Ascending aorta (tissue), 2 donors: ENCODE measurements at regions not wholly inside any gene's neighbourhood (a gene's known extent, or its start where the extent isn't known, plus 50 kb on each side); places are given as distances from the start of the nearest gene placed in this dataset.

Source experiments
- DNase-seq, 2 donors: peaks; one replicate each; pipeline ENCODE4 v3.0.0-alpha.2; 2019; ENCODE audit warnings: low spot score in 2 of 2
- H3K27ac ChIP-seq, 2 donors: fragments of 200-600 bp; sonication (generic); one replicate each; pipeline ENCODE4 v1.5.1; 2016 to 2017; ENCODE audit warnings: mild to moderate bottlenecking in 1 of 2
- H3K27me3 ChIP-seq: fragments of 200-600 bp; sonication (generic); one replicate; pipeline ENCODE4 v1.5.1; 2017
- H3K36me3 ChIP-seq, 2 donors: fragments of 200-600 bp; sonication (generic); one replicate each; pipeline ENCODE4 v1.5.1; 2016
- H3K4me1 ChIP-seq, 2 donors: fragments of 200-600 bp; sonication (generic); one replicate each; pipeline ENCODE4 v1.5.1; 2016 to 2017; ENCODE audit warnings: mild to moderate bottlenecking in 1 of 2
- H3K4me3 ChIP-seq, 2 donors: fragments of 200-600 bp; sonication (generic); one replicate each; pipeline ENCODE4 v1.5.1; 2016 to 2017; ENCODE audit warnings: mild to moderate bottlenecking in 1 of 2
- H3K9me3 ChIP-seq, 2 donors: fragments of 200-600 bp; sonication (generic); one replicate each; pipeline ENCODE4 v1.5.1; 2016
- intact Hi-C: fragments of 100-400 bp; cut with DNase I; formaldehyde crosslinking; loops from one replicate; pipeline ENCODE4 v1.15.1; 2023
- TF ChIP-seq, protein P1 (sequence below), 3 experiments: fragments of 200-600 bp in 2 of 3; fragments of 450-650 bp in 1 of 3; sonication (generic) in 2 of 3; IDR thresholded peaks; one replicate each; pipeline ENCODE4 v1.5.1; 2016 to 2019; ENCODE audit warnings: antibody characterized with exemption in 3 of 3, mild to moderate bottlenecking in 1 of 3, moderate library complexity in 1 of 3

DNA sequence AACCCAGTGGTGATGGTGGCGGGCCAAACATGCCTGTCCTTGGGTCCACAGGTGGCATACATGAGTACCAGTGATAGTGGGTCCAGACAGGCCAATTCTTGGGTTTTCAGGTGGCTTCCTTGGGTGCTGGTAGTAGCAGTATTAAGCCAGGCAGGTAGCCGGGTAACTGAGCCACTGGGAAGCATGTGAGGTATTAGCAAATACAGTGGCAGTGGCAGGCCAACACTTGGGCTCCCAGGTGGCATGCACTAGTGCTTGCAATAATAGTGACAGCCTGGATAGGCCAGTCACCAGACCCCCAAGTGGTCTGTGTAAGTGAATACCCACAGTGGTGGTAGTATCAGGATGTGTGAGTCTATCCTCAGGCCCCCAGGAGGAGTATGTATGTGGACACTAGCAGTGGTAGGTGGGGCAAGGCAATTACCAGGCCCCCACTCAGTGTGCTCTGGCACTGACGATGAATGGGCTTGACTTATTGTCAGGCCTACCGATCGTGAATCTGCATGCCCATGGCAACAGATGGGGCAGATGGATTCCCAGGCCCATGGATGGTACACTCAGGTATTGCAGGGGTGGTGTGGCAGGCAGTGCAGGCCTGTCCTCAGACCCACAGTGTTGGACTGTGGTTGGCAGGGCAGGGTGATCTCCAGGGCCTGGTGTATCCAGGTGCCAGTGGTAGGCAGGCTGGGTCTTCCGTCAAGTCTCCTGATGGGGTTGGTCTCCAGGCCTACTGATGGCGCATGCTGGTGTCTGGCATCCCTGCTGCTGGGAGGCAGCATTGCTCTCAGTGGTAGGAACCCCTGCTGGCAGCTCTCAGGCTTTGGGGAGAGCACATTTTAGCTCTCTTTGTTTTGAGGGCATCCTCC is 840.7 kb downstream of the FAM181B start:
- no peak for DNase-seq
- Histone ChIP-seq H3K27ac (no peak overlapping the region), H3K36me3 (no peaks in the 10 kb centered on the region), H3K4me3 (no peak overlapping the region), H3K4me1 (no peaks in the 10 kb centered on the region), H3K27me3 (no peaks in the 10 kb centered on the region), H3K9me3 (no peaks in the 10 kb centered on the region)
- intact Hi-C loops, result no loop called here
- TF ChIP-seq, protein P1, sequence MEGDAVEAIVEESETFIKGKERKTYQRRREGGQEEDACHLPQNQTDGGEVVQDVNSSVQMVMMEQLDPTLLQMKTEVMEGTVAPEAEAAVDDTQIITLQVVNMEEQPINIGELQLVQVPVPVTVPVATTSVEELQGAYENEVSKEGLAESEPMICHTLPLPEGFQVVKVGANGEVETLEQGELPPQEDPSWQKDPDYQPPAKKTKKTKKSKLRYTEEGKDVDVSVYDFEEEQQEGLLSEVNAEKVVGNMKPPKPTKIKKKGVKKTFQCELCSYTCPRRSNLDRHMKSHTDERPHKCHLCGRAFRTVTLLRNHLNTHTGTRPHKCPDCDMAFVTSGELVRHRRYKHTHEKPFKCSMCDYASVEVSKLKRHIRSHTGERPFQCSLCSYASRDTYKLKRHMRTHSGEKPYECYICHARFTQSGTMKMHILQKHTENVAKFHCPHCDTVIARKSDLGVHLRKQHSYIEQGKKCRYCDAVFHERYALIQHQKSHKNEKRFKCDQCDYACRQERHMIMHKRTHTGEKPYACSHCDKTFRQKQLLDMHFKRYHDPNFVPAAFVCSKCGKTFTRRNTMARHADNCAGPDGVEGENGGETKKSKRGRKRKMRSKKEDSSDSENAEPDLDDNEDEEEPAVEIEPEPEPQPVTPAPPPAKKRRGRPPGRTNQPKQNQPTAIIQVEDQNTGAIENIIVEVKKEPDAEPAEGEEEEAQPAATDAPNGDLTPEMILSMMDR (IDR thresholded peaks at IDR 0.05), result no peak

DNA sequence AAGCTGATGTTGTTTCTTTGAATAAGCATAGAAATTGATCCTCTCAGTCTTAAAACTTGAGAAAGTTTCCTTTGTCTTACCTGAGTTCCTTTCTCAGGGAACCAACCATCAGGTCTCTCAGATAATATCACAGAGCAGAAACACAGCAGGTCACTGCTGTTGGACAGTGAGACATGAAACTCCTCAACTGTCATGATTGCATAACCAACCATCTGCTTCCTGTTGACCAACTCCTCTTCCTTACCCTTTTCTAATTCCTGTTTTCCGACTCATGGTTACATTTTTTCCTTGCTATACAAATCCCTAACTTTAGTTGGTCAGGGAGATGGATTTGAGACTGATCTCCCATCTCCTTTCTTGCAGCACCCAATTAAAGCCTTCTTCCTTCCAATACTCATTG is 845.3 kb downstream of the FAM181B start:
- Histone ChIP-seq H3K27ac (no peak overlapping the region), H3K27me3 (no peaks in the 10 kb centered on the region), H3K4me1 (no peaks in the 10 kb centered on the region), H3K9me3 (no peaks in the 10 kb centered on the region), H3K4me3 (no peak overlapping the region), H3K36me3 (no peaks in the 10 kb centered on the region)
- no peak for DNase-seq
- intact Hi-C loops, result no loop called here
- TF ChIP-seq, protein P1 (IDR thresholded peaks at IDR 0.05), result no peak

DNA sequence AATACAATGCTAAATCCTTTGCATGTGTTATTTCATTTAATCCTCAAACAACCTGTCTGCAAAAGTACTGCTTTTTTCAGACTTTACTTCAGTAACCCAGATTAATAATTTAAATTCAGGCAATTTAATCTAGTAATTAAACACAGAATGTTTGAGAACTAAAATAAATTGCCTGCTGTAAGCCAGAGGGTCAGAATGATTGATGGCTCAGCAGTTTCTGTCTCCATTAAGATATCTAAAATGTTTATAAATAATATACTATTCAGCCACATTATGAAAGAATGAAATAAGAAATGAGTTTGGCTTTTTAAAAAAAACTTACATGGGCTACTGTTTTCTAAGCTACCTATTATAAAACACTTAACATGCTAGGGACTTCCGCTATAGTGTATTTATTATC is 846.0 kb downstream of the FAM181B start:
- H3K36me3 ChIP-seq, result no peaks in the 10 kb centered on the region
- TF ChIP-seq, protein P1 (IDR thresholded peaks at IDR 0.05), result no peak
- intact Hi-C loops, result no loop called here
- DNase-seq, result no peak
- no peaks in the 10 kb centered on the region for H3K27me3 ChIP-seq
- H3K4me1 ChIP-seq, result no peaks in the 10 kb centered on the region
- no peak overlapping the region for H3K4me3 ChIP-seq
- no peaks in the 10 kb centered on the region for H3K9me3 ChIP-seq
- H3K27ac ChIP-seq, result no peak overlapping the region

- Histone ChIP-seq H3K9me3 (no peaks in the 10 kb centered on the region), H3K4me1 (no peaks in the 10 kb centered on the region), H3K36me3 (no peaks in the 10 kb centered on the region), H3K4me3 (no peak overlapping the region), H3K27me3 (no peaks in the 10 kb centered on the region), H3K27ac (no peak overlapping the region)
- intact Hi-C loops, result no loop called here
- DNase-seq, result no peak
- TF ChIP-seq, protein P1 (IDR thresholded peaks at IDR 0.05), result no peak
Measured at GRCh38 chr11:81886406-81887075, 847.1 kb downstream of the FAM181B start.

DNA sequence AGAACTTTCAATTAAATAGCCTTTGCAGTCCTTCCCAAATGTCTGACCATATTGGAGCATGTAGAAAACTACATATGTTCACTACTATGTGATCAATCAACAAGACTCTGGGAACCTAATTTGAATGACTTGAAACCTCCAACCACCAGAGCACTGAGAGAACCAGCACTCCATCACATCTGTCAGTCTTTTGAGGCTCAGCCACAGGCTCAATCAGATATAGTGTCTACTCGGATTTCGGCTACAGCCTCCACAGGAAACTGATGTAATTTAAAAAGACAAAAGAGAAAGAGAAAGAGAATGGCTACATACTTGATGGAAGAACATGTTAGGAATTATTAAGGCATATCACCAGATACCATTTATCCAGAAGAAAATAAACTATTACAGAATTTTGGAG is 859.0 kb downstream of the FAM181B start:
- H3K27ac ChIP-seq, result no peak overlapping the region
- DNase-seq, result no peak
- intact Hi-C loops, result no loop called here
- H3K27me3 ChIP-seq, result no peaks in the 10 kb centered on the region
- no peaks in the 10 kb centered on the region for H3K4me1 ChIP-seq
- H3K9me3 ChIP-seq, result no peaks in the 10 kb centered on the region
- no peak overlapping the region for H3K4me3 ChIP-seq
- no peaks in the 10 kb centered on the region for H3K36me3 ChIP-seq
- TF ChIP-seq, protein P1 (IDR thresholded peaks at IDR 0.05), result no peak
